Astrocyte of the hippocampus (primary cell): ENCODE measurements at regions not wholly inside any gene's neighbourhood (a gene's known extent, or its start where the extent isn't known, plus 50 kb on each side); places are given as distances from the start of the nearest gene placed in this dataset.

ENCODE experiments used
- DNase-seq: peaks from one replicate; pipeline ENCODE4 v3.0.0; 2011; ENCODE audit warnings: low read depth, low spot score

DNA sequence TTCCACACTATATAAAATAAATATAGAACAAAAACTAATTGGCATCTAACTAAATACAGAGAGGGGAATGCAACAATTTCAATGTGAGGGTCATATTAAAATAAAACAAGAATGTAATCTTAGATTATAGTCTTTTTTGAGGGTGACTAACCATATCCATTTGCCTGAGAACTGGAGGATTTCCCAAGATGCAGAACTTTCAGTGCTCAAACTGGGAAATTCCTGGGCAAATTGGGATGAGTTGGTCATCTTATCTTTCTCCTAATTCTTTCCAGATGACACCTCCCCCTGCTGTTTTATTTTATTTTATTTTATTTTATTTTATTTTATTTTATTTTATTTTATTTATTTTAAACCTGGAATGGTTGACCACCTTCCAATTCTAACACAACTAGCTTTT lies 846.2 kb downstream of the SLC4A3 start:
- no peak for DNase-seq

DNA sequence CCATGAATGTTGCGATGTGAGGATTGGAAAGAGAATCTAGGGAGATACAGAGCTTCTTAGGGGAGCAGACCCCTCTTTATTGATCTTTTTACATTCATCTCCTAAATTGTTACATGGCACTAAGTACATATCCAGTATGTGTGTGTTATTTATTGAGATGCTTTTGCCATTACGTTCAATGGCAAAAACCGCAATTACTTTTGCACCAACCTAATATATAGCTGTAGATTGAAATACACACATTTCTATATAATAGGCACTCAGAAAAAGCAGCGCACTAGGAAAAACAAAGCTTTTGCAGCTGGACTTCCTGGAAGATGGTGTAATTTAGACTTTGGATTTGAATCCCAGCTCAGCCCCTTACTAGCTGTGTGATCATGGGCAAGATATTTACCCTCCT lies 849.4 kb downstream of the SLC4A3 start:
- DNase-seq: no peak

DNA sequence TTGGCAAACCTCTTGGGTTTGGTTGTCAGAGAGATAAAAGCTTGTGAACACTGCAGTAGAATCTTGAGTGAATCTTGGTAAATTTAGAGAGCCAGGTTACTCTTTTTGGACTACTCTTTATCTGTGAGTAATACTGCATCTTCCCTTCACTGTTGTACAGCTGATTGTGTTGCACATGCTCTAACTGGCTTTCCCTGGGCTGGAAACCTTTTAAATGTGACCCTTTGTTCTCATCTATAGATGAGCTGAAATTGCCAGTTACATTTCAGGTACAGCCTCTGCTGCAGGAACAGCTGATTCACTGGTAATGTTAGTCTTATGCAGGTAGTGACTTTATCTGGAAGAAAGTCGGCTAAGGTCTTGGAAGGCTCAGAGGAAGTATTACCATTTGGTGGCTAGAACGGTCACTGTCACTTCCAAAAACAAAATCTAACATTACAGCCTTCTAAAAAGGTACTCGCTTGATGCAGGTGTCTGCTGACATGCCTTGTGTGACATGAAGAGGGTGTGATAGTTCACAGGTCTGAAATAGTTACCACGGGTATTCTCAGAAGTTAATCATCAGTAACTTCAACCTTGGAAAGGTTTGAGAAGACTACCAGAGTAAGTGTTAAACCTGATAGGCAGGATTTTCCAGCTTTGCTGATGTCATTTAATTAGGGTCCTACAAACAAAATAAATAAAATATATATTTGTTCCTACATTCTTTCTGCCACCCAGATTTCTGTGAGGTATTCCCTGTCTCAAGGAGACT lies 851.1 kb downstream of the SLC4A3 start:
- DNase-seq: no peak

DNA sequence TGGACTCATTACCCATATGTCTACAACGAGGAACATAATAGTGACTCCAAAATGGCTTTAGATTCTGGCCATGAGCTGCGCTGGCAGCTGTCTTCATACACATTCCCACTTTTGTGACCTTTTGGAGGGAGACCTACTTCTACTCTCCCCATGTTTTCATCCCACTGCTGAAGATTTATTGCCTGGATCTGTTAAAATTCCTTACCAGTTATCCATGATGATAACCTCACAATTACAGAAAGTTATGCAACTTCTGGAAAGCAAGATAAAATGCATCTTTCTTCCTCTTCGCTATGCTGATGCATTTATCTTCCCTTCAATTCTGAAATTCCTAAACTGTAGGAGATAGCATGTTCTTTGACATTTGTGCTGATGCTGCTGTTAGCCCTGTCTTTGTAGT lies 855.3 kb downstream of the SLC4A3 start:
- no peak for DNase-seq

DNA sequence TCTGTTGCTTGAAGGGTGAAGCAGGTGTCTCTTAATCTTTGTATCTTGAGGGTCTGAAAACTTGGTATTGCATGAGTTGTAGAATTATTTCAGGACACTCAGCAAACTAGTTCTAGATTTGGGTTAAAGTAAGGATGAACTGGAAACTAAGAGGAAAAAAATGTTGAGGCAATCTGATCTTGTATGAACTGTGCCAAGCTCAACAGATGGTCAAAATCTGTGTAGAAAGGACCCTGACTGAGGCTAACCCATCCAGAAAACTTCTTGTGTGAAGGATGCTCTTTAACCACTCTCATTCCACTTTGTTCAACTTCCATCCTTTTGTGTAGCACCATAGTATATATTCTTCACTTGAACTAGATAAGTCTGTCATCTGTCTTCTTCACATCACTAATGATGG lies 861.7 kb downstream of the SLC4A3 start:
- DNase-seq: no peak

DNA sequence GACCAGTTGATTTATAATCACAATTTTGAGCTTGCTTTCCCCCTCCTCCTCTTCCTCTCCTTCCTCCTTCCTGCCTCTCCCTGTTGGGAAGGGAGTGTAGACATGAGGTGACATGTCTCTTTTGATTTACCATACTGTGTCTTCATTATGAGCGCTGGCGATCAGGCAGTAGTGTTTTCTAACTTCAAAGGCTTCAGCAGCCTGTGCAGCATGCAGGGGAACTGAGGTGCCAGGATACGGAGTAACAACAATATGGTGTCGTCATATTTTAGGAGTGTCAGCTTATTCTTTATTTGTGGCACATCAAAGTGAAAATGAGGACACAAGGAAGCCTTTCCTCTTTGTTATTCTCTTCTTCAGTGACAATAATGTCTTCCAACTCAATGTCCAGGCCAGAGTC lies 864.2 kb downstream of the SLC4A3 start:
- DNase-seq: no peak

DNA sequence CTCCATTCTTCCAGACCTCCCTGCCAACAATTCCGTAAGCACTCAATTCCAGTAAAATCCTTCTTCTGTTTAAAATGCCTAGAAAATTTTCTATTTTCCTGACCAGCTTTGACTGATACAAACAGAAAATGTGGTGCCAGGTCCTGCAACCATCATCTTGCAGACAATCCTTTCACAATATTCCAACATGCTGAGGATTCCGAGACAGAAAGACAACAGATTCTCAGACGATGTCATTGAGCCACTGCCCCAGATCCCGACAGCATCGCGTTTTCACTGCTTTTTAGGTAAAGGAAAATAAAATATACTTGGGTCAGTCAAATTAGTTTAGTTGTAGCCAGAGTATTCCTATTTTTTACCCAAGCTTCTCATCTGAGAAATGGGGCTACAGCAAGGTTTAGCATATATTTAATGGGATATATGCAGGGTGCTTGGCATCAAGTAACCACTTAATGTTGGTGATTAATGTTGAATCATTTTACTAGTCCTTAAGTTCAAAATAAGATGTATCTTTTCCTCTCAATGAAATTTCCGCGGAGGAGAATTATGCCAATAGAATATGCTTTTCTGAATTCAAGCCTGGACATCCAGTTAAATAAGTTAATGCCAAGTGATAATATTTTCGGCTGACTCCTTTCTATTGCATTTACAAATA lies 866.6 kb downstream of the SLC4A3 start:
- DNase-seq: no peak

DNA sequence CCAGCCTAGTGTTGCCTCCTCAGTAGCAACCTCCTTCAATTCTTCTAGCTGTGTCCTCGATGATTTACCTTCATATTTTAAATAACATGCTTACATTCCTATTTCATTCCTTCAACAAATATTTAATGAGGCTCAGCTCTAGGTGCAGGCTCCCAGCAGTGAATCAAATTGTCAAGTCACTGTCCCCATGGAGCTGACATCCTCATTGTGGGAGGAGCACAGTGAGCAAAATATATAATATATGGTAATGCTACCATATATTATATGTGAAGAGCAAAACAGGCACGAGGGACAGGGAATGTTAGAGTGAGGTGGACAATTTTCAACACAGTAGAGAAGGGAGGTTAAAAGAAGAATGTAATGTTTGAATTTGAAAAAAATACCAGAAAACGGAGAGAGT lies 869.1 kb downstream of the SLC4A3 start:
- no peak for DNase-seq

DNA sequence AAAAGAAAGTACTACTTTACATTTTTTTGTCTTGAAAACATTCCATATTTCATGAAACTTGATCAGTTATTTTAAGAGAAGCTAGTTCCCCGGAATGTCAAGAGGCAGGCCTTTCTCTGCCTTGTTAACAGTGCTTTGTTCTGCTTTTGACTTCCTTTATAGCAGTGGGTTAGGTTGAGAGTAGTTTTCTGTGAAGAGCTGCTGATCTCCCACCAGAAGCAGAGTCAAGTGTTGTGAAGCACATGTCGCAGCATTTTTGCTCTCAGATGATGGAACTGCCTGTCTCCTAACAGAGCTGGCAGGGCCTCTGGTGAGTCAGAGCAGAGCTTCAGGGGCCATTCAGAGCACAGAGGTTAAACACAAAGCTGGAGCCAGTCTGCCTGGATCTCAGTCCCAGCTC lies 871.8 kb downstream of the SLC4A3 start:
- DNase-seq: peak; percentile 69

DNA sequence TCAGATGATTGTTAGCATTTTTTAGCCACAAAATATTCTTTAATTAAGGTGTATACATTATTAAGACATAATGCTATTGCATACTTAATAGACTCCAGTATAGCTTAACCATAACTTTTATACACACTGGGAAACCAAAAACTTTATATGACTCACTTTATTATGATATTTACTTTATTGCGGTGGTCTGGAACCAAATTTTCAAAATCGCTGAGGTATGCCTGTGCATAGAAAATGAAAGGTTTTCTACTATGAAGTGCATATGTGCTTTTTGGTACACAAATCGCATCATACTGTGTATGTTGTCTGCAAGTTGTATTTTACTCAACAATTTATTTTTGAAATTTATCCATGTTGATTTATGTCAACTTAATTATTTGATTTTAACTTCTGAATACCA lies 875.1 kb downstream of the SLC4A3 start:
- DNase-seq: no peak

DNA sequence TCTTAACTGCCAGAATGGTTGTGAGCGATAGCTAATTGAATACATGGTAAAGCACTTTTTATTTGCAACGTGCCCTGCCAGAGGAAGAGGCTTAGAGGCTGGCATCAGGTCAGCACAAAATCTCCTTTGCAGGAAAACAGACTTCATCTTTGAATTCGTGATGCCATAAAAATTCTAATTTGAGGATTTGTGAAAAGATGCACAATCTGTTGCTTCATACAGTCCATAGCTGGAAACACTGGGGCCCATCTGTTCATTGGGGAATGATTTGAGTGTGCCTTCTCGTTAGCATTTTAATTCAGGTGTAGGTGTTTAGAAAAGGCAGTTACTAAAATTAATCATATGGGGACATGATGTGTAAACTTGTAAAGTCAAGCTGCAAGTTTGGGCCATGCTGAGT lies 876.0 kb downstream of the SLC4A3 start:
- DNase-seq: no peak

DNA sequence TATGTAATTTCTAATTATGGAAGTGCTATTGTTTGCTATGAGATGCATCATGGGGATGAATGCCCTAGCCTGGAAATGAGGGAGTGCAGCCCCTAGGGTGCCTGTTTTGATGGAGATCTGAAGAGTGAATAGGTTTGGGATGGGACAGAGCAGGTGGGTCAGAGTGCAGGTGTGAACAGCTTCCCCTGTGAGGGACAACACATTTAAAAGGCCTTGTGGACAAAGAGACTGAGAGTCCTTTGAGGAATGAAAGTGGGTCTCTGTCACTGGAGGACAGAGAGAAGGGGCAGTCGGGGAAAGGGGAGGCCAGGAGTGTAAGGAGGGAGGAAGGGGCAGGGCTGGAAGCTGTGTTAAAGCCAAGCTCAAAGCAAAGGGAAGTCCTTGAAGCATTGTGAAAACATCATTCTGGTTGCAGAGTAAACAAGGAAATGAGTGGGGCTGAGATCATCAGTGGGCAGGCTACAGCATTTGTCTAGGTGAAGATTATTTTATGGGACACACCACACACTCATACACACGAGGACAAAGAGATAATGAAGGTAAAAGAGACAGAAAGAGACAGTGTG lies 877.6 kb downstream of the SLC4A3 start:
- peak; percentile 39 for DNase-seq

DNA sequence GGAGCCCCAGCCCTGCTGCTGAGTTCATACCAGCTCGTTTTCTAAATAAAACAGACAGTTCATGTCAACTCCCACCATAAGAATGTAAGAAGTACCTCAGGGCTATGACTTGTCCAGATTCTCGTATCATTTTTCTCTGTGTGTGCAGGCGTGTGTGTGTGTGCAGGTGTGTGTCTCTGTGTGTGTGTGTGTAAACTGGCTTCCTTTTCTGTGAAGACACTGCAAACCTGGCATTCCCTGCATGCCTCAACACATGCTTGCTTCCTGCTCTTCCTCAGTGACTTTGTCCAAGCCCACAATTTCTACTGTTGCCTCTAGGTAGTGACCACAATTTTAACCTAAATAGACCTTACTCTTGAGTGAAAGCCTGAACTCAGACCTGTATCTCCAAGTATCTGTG lies 879.0 kb downstream of the SLC4A3 start:
- no peak for DNase-seq

DNA sequence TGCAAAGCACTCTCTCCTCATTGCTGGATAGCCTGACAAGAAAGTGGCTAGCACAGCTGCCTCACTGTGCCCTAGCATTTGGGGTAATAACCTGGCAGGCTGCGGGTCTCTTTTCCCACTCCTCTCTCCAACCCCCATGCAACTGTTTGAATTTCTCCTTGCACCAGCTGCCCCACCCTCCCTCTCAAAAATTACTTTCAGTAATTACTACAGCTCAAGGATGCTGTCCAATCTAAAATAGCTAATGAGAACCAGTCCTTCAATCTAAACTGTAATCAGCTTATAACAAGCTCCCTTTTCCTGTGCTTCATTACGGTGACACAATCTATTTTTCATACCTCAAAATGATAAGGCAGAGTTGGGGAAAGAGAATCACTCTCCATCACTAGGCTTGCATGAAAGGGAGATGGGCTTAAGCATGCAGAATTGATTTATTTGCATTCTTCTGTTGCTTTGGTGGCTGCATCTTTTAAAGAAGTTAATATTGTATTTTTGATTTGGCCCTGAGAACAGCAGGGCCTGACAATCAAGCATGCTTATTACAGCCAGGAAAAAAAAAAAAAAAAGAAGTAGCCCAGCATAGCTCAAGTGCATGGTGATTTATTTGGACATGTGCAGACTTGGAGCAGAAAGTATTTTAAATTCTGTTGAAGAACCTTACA lies 881.8 kb downstream of the SLC4A3 start:
- no peak for DNase-seq

DNA sequence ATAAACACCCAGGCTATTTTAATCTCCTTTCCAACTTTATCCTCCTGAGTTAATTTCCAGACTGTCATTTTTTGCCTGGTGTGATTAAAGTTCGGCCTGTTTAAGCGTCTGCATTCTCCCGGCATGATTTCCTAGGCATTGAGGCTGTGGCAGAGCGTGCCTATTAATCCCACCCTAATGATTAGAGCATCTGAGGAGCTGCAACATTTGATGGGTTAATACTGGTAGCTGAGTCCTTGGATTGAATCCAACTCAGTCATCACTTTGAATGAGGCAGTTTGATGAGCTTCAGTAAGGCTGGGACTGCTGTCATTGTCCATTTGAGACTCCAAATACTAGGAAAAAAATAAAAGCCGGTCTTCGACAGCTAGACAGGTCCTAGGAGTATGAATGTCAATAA lies 882.5 kb downstream of the SLC4A3 start:
- DNase-seq: no peak

DNA sequence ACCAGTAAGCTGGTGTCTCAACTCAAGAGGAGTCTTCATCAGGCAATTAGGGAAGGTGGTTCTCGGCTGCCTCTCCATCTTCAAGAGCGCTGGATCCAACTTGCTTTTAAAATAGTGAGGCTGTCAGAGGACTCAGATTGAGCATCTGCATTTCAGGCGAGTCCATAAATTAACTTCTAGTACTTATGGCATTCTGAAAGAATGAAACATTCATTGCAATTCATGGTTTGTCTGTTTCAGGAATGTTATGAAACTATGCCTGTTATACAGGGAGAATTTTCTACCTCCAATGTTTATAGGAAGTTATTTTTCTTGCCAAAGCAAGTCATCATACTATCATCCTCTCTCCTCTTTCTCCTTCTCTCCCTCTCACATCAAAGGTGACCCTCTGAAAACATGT lies 883.2 kb downstream of the SLC4A3 start:
- peak; percentile 26 for DNase-seq

DNA sequence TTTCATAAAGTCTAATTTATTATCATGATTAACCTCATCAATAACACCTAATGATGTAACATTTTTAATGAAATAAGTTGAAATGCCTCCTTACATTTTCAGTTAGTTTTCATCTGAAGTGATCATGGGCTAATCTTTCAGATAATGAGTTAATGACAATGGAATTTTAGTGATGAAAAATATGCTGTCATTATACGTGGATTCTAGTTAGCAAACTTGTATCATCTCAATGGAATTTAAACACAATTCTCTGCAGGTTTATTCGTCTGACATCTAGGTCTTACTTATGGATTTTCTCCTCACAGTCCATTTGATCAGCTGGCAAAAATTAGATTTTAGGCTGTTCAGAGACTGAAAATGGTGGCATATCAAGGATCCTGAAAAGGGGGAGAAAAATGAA lies 885.0 kb downstream of the SLC4A3 start:
- peak; percentile 40 for DNase-seq

DNA sequence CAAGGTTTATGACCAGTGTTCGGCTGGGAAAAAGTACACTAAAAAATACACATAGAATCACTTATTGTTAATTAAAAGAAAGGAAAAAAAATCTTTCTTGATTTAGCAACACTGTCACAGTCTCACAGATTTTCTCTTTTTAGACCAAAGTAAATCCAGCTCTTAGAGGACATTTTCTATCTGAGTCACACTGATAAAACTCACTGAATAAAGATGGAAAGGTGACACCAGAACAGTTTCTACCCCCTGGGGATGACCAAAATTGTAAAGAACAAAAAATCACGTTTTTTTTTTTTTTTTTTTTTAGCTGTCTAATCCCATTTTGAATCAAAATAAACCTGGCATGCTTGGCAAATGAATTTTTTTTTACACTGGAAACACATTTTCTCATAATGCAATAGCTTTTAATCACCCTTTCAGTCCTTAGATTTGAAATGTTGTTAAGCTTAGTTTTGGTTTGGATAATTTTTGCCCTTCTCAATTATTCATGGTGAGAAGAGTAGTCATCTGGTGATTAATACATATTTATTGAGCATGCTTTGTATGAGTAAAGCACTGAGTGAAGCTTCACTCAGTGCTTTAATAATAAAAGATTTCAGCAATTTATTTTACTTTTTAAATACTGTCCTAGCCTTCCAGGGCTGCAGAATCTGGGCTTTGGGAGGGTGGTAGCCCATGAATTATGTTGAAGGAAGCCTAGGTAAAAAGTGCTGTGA lies 886.3 kb downstream of the SLC4A3 start:
- no peak for DNase-seq

DNA sequence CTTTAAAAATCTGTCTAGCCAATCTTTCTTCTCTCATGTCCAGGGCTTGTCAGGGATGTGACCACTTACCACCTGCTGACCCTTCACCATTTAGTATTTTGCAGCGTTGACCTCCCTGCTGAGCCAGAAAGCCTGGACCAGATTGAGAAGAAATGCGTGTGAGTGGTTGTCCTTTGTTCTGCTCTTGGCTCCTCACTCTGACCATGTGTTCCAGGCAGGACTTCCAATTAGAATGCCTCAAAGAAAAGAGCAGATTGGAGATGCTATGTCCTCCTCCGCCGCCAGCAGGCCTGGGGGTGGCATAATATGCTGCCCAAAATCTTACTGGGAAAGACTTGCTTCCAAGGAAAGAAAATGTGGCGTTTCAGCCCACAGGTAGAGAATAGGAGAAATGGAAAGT lies 894.1 kb downstream of the SLC4A3 start:
- no peak for DNase-seq

DNA sequence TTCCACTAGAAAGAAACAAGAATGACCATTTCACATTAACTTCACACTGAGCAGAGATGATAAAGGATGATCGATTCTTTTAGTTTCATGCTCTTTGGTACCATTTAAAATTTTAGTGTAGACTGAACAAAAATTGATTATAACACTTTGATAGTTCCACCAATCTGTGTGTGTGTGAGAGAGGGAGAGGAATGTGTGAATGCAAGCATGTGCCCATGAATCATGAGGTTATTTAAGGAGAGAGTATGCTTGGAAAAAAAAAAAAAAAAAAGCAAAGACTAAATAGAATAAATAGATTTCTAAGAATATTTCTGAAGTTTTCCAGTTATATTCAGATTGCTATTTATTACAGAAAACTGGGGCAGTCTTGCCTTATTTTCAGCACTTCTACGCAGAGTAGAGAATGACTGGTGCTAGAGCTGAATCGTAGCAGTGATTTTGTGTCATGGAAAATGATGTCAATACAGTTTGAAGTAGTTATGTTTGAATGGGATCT lies 900.8 kb downstream of the SLC4A3 start:
- DNase-seq: peak; percentile 25

DNA sequence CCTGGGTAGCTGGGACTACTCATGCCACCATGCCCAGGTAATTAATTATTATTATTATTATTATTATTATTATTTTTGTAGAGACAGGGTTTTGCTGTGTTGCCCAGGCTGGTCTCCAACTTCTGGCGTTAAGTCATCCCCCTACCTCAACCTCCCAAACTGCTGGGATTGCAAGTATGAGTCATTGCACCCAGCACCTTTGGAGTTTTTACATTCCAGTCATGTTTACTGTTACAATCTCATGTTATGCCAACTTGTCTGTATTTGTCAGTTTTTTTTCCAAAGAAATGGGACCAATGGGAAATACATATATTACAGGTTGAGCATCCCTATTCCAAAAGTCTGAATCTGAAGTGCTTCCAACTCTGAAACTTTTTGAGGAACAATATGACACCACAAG lies 903.8 kb downstream of the SLC4A3 start:
- no peak for DNase-seq

DNA sequence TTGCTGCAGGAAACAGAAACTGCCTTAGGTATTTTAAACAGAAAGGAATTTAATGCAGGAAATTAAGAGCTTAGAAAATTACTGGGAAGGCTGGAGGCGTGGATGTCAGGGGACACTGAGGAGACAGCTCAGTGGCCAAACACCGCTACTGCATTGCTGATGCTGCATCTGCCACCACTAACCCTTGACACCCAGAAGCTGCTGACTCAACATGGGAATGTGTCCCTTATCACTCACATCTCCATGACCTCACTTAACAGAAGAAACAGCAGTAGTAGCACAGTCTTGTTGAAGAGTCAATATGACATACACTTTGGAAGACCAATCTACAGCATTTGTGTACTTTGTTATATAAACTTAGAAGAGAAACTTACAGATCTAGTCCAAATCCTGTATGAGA lies 906.1 kb downstream of the SLC4A3 start:
- peak; percentile 9 for DNase-seq
